SJSA1 (cell line): ENCODE measurements at regions not wholly inside any gene's neighbourhood (a gene's known extent, or its start where the extent isn't known, plus 50 kb on each side); places are given as distances from the start of the nearest gene placed in this dataset.

Experiments used
- DNase-seq, 2 experiments: peaks; one replicate each; pipeline ENCODE4 v3.0.0-alpha.2; 2015 to 2020; ENCODE audit warnings: low spot score in 2 of 2, low read depth in 1 of 2
- H3K27ac ChIP-seq: fragments of 250-450 bp; sonication (Bioruptor Pico); 2 replicates; pipeline ENCODE4 v1.5.1; 2020; ENCODE audit warnings: mild to moderate bottlenecking, moderate library complexity
- H3K27me3 ChIP-seq: fragments of 250-450 bp; sonication (Bioruptor Pico); replicated peaks from 2 replicates; pipeline ENCODE4 v1.5.1; 2020; ENCODE audit warnings: mild to moderate bottlenecking, moderate library complexity
- H3K36me3 ChIP-seq: fragments of 250-450 bp; sonication (Bioruptor Pico); 2 replicates; pipeline ENCODE4 v1.5.1; 2020; ENCODE audit warnings: mild to moderate bottlenecking
- H3K4me1 ChIP-seq: fragments of 250-450 bp; sonication (Bioruptor Pico); replicated peaks from 2 replicates; pipeline ENCODE4 v1.6.1; 2021; ENCODE audit warnings: mild to moderate bottlenecking
- H3K4me3 ChIP-seq: fragments of 250-450 bp; sonication (Bioruptor Pico); 2 replicates; pipeline ENCODE4 v1.5.1; 2020; ENCODE audit warnings: mild to moderate bottlenecking
- H3K9me3 ChIP-seq: fragments of 250-450 bp; sonication (Bioruptor Pico); replicated peaks from 2 replicates; pipeline ENCODE4 v1.5.1; 2020; ENCODE audit warnings: mild to moderate bottlenecking

DNA sequence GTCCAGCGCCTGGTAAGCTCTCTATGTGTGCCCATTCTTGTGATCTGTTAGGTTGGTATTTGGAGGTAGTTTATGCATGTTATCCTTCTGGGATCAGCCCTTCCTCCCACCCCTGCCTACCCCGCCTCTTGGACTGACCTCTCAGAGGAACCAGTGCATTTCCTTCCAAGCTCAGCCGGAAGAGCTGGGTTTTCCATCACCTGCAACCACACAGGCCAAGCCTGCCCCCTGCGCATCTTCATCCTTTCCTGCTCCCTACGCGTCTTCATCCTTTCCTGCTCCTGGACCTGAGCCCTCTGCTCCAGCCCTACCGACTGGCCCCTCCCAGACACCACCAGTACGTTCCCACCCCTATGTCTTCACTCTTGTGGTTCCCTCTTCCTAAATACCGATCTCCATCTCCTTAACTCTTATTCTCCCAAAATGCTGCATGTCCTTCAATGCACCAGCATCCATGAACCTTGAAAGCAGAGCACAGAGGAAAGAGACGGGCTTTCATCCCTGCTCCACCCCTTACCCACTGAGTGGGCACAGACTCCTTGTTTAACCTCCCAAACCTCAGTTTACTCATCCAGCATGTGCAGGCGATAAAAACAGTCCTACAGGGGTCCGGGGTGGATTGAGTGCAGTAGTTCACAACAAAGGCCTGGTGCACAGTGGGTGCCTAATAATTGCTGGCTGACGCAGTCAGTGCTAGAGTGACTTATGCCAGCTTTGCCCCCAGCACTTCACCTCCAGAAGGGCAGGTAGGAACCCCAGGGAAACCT is 526.3 kb downstream of the MATN1 start:
- no peak overlapping the region for H3K4me3 ChIP-seq
- no peaks in the 10 kb centered on the region for H3K27me3 ChIP-seq
- no peaks in the 10 kb centered on the region for H3K36me3 ChIP-seq
- no peak overlapping the region for H3K27ac ChIP-seq
- H3K4me1 ChIP-seq = no peaks in the 10 kb centered on the region
- no peaks in the 10 kb centered on the region; the same call in 1 of the 2 replicates for H3K9me3 ChIP-seq
- DNase-seq = peak in 1 of 2 experiments; percentile 23

GRCh38 chr1:30196457-30196856 is 526.9 kb downstream of the MATN1 start:
- DNase-seq = peak in 1 of 2 experiments; percentile 34
- Histone ChIP-seq H3K27me3 (no peaks in the 10 kb centered on the region), H3K4me1 (no peaks in the 10 kb centered on the region), H3K27ac (no peak overlapping the region), H3K36me3 (no peaks in the 10 kb centered on the region), H3K9me3 (no peaks in the 10 kb centered on the region; the same call in 1 of the 2 replicates), H3K4me3 (no peak overlapping the region)

DNA sequence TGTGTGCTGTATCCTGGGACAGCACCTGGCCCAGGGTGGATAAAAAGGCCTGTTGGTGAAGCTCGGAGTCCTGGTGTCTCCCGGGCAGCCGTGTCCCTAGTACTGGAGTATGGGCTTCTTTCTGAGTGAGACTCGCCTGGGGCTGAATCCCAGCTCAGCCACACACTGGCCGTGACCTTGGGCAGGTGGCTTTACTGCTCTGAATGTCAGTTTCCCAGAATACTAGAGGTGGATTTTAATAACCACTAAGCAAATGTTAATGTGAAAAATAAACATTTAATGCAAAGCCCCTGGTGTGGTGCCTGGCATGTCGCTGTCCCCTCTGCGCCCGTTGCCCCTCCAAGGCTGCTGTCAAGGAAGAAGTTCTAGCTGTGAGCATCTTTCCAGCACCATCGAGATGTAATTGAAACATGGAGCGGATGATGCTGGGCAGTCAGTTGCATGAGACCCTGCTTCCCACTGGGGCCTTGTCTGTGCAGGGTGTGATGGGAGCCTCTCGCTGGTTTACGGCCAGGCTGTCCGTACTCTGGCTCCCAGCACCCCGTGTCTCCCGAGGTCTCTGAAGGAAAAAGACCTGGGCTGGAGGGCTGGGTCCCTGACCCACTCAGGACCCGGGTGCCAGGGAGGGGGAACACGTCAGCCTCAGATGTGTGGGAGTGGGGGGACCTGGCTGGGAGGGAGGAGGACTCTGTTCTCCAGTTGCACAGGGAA is 527.8 kb downstream of the MATN1 start:
- Histone ChIP-seq H3K36me3 (no peaks in the 10 kb centered on the region), H3K4me1 (peaks cover 5% of the 10 kb centered on the region; the same call in 1 of the 2 replicates), H3K27ac (no peak overlapping the region), H3K27me3 (no peaks in the 10 kb centered on the region), H3K4me3 (no peak overlapping the region), H3K9me3 (no peaks in the 10 kb centered on the region; the same call in 1 of the 2 replicates)
- DNase-seq = peak in 1 of 2 experiments; percentile 19

- H3K36me3 ChIP-seq = no peaks in the 10 kb centered on the region
- no peak overlapping the region for H3K27ac ChIP-seq
- H3K4me1 ChIP-seq = peaks cover 5% of the 10 kb centered on the region; the same call in 1 of the 2 replicates
- H3K4me3 ChIP-seq = no peak overlapping the region
- peak in 1 of 2 experiments; percentile 16 for DNase-seq
- no peaks in the 10 kb centered on the region for H3K27me3 ChIP-seq
- H3K9me3 ChIP-seq = no peaks in the 10 kb centered on the region; the same call in 1 of the 2 replicates
Observed at GRCh38 chr1:30194741-30195423, 528.5 kb downstream of the MATN1 start.

DNA sequence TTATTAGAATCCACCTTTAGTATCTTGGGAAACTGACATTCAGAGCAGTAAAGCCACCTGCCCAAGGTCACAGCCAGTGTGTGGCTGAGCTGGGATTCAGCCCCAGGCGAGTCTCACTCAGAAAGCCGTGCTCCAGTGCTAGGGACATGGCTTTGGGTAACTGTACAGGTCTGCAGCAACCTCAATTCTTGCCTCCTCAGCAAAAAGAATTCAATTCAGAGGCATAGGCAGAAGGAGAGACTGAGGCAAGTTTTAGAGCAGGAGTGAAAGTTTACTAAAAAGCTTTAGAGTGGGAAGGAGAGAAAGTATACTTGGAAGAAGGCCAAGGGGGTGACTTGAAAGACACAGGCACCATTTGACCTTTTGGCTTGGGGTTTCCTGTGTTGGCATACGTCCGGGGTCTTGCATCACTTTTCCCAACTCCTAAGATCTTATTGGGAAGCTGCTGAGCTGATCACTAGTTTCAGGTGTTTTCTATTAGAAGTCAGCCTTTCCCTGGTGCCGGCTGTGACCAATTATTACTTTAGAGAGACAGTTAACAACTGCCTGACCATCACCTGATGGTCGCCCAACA is 529.3 kb downstream of the MATN1 start:
- H3K9me3 ChIP-seq = no peaks in the 10 kb centered on the region
- H3K4me3 ChIP-seq = no peak overlapping the region
- DNase-seq = peak in 1 of 2 experiments; percentile 19
- no peak overlapping the region for H3K27ac ChIP-seq
- no peaks in the 10 kb centered on the region for H3K36me3 ChIP-seq
- H3K27me3 ChIP-seq = no peaks in the 10 kb centered on the region
- H3K4me1 ChIP-seq = peaks cover 5% of the 10 kb centered on the region; the same call in 1 of the 2 replicates

- Histone ChIP-seq H3K27ac (no peak overlapping the region), H3K27me3 (no peaks in the 10 kb centered on the region), H3K4me1 (peaks cover 5% of the 10 kb centered on the region; the same call in 1 of the 2 replicates), H3K4me3 (no peak overlapping the region), H3K9me3 (no peaks in the 10 kb centered on the region), H3K36me3 (no peaks in the 10 kb centered on the region)
- peak in 1 of 2 experiments; percentile 35 for DNase-seq
Observed at GRCh38 chr1:30192969-30193630, 530.3 kb downstream of the MATN1 start.

DNA sequence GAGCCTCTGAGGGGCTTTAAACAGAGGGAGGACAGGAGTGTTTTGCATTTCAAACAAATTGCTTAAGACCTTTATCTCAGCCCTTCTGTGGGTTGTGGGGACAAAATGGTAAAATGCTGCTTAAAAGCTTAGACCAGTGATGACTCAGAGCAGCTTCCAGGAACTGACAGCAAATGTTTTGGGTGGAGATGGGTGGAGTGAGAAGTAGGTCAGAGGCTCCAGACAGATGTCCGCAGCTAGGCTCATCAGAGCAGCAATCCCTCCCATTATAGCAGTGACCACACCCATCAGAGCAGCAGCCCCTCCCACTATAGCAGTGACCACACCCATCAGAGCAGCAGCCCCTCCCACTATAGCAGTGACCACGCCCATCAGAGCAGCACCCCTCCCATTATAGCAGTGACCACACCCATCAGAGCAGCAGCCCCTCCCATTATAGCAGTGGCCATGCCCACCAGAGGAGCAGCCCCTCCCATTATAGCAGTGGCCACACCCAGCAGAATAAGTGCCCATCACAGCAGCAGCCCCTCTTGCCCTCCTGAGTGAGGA is 532.2 kb downstream of the MATN1 start:
- Histone ChIP-seq H3K9me3 (no peaks in the 10 kb centered on the region), H3K4me3 (no peak overlapping the region), H3K4me1 (peaks cover 5% of the 10 kb centered on the region; the same call in 1 of the 2 replicates), H3K36me3 (no peaks in the 10 kb centered on the region), H3K27me3 (no peaks in the 10 kb centered on the region), H3K27ac (no peak overlapping the region)
- DNase-seq = peak; percentile 23 to 53

- Histone ChIP-seq H3K27ac (no peak overlapping the region), H3K36me3 (no peaks in the 10 kb centered on the region)
- DNase-seq = peak in 1 of 2 experiments; percentile 16
Observed at GRCh38 chr1:30190511-30191153, 532.8 kb downstream of the MATN1 start.

GRCh38 chr1:30189818-30190500 is 533.4 kb downstream of the MATN1 start:
- Histone ChIP-seq H3K4me3 (no peak overlapping the region), H3K9me3 (no peaks in the 10 kb centered on the region), H3K36me3 (no peaks in the 10 kb centered on the region), H3K4me1 (peaks cover 5% of the 10 kb centered on the region; the same call in 1 of the 2 replicates), H3K27ac (no peak overlapping the region), H3K27me3 (no peaks in the 10 kb centered on the region)
- DNase-seq = peak in 1 of 2 experiments; percentile 19

More at GRCh38 chr1:30190511-30191153, 532.8 kb downstream of the MATN1 start:
- no peaks in the 10 kb centered on the region for H3K27me3 ChIP-seq
- H3K4me3 ChIP-seq = no peak overlapping the region
- H3K9me3 ChIP-seq = no peaks in the 10 kb centered on the region
- H3K4me1 ChIP-seq = peaks cover 5% of the 10 kb centered on the region; the same call in 1 of the 2 replicates

DNA sequence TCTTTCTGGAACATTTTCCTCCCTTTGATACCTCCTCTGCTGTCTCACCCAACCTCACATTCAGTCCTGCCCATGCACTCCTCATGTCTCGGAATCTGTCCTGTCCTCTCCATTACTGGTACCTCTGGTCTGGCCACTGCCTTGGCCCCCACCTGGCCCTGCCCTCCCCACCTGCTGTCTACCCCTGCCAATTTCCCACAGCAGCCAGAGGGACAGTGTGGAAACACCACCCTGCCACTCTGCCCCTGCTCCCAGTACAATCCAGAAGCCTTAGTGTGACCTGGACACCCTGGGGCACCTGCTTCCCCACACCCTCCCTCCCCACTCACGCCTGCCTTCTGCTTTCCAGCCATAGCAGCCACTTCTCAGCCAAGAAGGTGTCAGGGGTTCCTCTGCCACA is 534.4 kb downstream of the MATN1 start:
- Histone ChIP-seq H3K36me3 (no peaks in the 10 kb centered on the region), H3K27ac (no peak overlapping the region), H3K4me1 (peaks cover 5% of the 10 kb centered on the region; the same call in 1 of the 2 replicates), H3K9me3 (no peaks in the 10 kb centered on the region), H3K4me3 (no peak overlapping the region), H3K27me3 (no peaks in the 10 kb centered on the region)
- peak in 1 of 2 experiments; percentile 25 for DNase-seq

DNA sequence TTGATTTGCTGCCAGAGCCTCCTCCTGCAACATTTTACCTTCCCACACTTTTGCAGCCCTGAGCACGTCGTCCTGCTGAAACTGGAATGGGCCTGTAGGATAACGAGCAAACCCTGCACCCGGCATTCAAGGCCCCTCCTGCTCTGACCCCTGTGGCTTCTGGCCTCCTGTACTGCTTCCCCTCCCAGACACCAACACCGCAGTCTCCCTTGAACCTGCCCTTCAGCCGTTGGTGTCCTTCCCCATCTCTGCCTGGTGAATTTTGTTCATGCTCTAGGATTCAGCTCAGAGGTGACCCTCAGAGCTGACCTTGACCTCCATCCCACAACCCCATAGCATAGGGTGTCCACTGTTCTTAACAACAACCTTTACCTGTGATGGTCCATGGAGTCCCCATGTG is 535.1 kb downstream of the MATN1 start:
- Histone ChIP-seq H3K27ac (no peak overlapping the region), H3K4me1 (peaks cover 5% of the 10 kb centered on the region; the same call in 1 of the 2 replicates), H3K27me3 (no peaks in the 10 kb centered on the region; the same call in 1 of the 2 replicates), H3K4me3 (no peak overlapping the region), H3K9me3 (no peaks in the 10 kb centered on the region), H3K36me3 (no peaks in the 10 kb centered on the region)
- peak in 1 of 2 experiments; percentile 29 for DNase-seq
